ENCODE measurements at regions not wholly inside any gene's neighbourhood (a gene's known extent, or its start where the extent isn't known, plus 50 kb on each side); places are given as distances from the start of the nearest gene placed in this dataset.

- Histone ChIP-seq H3K27ac (ENCODE audit: low read depth in 2 of 2, low read length in 1 of 2) (no peak overlapping the region), H3K4me2 (no peak overlapping the region), H2AFZ (ENCODE audit: low read depth) (no peak overlapping the region), H3K9ac (no peak overlapping the region), H3K9me2 (no peaks in the 10 kb centered on the region), H3K4me3 (ENCODE audit: low read depth in 2 of 2, low read length in 1 of 2) (no peak overlapping the region), H3K4me1 (ENCODE audit: control insufficient read depth in 1 of 2, insufficient read depth in 2 of 2, low read depth in 1 of 2, low read length in 1 of 2) (no peaks in the 10 kb centered on the region; a peak in 1 of 4 replicates), H3K79me2 (ENCODE audit: insufficient read depth) (no peaks in the 10 kb centered on the region), H3F3A (replicated peaks; ENCODE audit: insufficient read depth) (no peaks in the 10 kb centered on the region), H3K9me3 (no peaks in the 10 kb centered on the region), H3K36me3 (replicated peaks in 1 of 2; ENCODE audit: control insufficient read depth in 1 of 2, insufficient read depth in 2 of 2, low read length in 1 of 2) (no peaks in the 10 kb centered on the region), H3K27me3 (ENCODE audit: insufficient read depth) (no peaks in the 10 kb centered on the region), H4K20me1 (ENCODE audit: insufficient read depth) (no peaks in the 10 kb centered on the region)
- WGBS (ENCODE audit: low lambda C conversion rate), result 85% methylated on average over 2 of the region's 2 CpGs
- TF ChIP-seq SIN3A (IDR thresholded peaks at IDR 0.05; ENCODE audit: borderline replicate concordance, low read depth, low read length), result no peak
- no peak for TF ChIP-seq CHD2 (IDR thresholded peaks at IDR 0.05; ENCODE audit: low read length, partially characterized antibody)
- CTCF ChIA-PET, result interaction anchor here (0.6 to 3.9 kb wide), 4 partner anchors 8 to 777 kb away, joined by 3 to 24 read pairs (median 8); no protein-coding TSS in a partner anchor
- no peak for DNase-seq
- POLR2A ChIA-PET, result no interaction called here
Measured at GRCh38 chr3:168157903-168158302, 62.2 kb upstream of the GOLIM4 start.

- Histone ChIP-seq H3K4me2 (no peak overlapping the region), H3K9me2 (no peaks in the 10 kb centered on the region), H3K9me3 (no peaks in the 10 kb centered on the region), H3K27ac (ENCODE audit: low read depth in 2 of 2, low read length in 1 of 2) (no peak overlapping the region), H3K4me3 (ENCODE audit: low read depth in 2 of 2, low read length in 1 of 2) (no peak overlapping the region), H3K9ac (no peak overlapping the region), H3K79me2 (ENCODE audit: insufficient read depth) (no peaks in the 10 kb centered on the region), H2AFZ (ENCODE audit: low read depth) (no peak overlapping the region), H4K20me1 (ENCODE audit: insufficient read depth) (no peaks in the 10 kb centered on the region), H3K4me1 (ENCODE audit: control insufficient read depth in 1 of 2, insufficient read depth in 2 of 2, low read depth in 1 of 2, low read length in 1 of 2) (no peaks in the 10 kb centered on the region; a peak in 1 of 4 replicates), H3K27me3 (ENCODE audit: insufficient read depth) (no peaks in the 10 kb centered on the region), H3K36me3 (replicated peaks in 1 of 2; ENCODE audit: control insufficient read depth in 1 of 2, insufficient read depth in 2 of 2, low read length in 1 of 2) (no peaks in the 10 kb centered on the region), H3F3A (replicated peaks; ENCODE audit: insufficient read depth) (no peaks in the 10 kb centered on the region)
- ChIA-PET CTCF (interaction anchor here (0.6 to 3.9 kb wide), 6 partner anchors 9 to 777 kb away, joined by 3 to 24 read pairs (median 4); no protein-coding TSS in a partner anchor), POLR2A (no interaction called here)
- no peak for DNase-seq
- WGBS (ENCODE audit: low lambda C conversion rate), result 85% methylated on average over 2 of the region's 2 CpGs
- no peak for TF ChIP-seq REST (IDR thresholded peaks at IDR 0.05; ENCODE audit: low read depth, low read length)
- TF ChIP-seq TEAD4 (IDR thresholded peaks at IDR 0.05; ENCODE audit: borderline replicate concordance, insufficient read depth), result no peak
- TF ChIP-seq GATA2 (CRISPR knock-in tag; IDR thresholded peaks at IDR 0.05), result no peak
- TF ChIP-seq POLR2AphosphoS5 (IDR thresholded peaks at IDR 0.05; ENCODE audit: low read depth, low read length), result no peak
- TF ChIP-seq USF2 (IDR thresholded peaks at IDR 0.05; ENCODE audit: borderline replicate concordance, low read depth, low read length), result no peak
- TF ChIP-seq NFIC (IDR thresholded peaks at IDR 0.05; ENCODE audit: borderline replicate concordance), result no peak
- no peak for TF ChIP-seq RFX5 (IDR thresholded peaks at IDR 0.05; ENCODE audit: low read length)
- no peak for TF ChIP-seq ELF1 (IDR thresholded peaks at IDR 0.05)
- no peak for TF ChIP-seq MAX (IDR thresholded peaks at IDR 0.05; ENCODE audit: low read depth)
- TF ChIP-seq RXRA (IDR thresholded peaks at IDR 0.05; ENCODE audit: borderline replicate concordance, low read depth), result no peak
- TF ChIP-seq PBX3 (IDR thresholded peaks at IDR 0.05), result no peak
- no peak for TF ChIP-seq USF1 (IDR thresholded peaks at IDR 0.05; ENCODE audit: borderline replicate concordance, low read depth)
- no peak for TF ChIP-seq EP300 (IDR thresholded peaks at IDR 0.05; ENCODE audit: borderline replicate concordance in 1 of 2, low read depth in 1 of 2, low read length in 1 of 2)
Measured at GRCh38 chr3:168157099-168157700, 61.5 kb upstream of the GOLIM4 start.

Measured in SK-N-SH (cell line).